Upper lobe of right lung (tissue), 1 donor: ENCODE measurements at regions not wholly inside any gene's neighbourhood (a gene's known extent, or its start where the extent isn't known, plus 50 kb on each side); places are given as distances from the start of the nearest gene placed in this dataset.
A peak's percentile ranks its signal among the peaks of the same experiment; 100 is the strongest.

Experiments used
- ATAC-seq: fragments of 200-7000 bp; cut with Tn5 transposase; one replicate; pipeline ENCODE4 v1.9.1; 2020; ENCODE audit warnings: mild to moderate bottlenecking, moderate library complexity
- DNase-seq: peaks from one replicate; pipeline ENCODE4 v3.0.0-alpha.2; 2020
- H3K27ac ChIP-seq: fragments of 200-600 bp; one replicate; pipeline ENCODE4 v1.8.0; 2022
- H3K27me3 ChIP-seq: fragments of 200-600 bp; one replicate; pipeline ENCODE4 v1.8.0; 2022; ENCODE audit warnings: mild to moderate bottlenecking
- H3K36me3 ChIP-seq: fragments of 200-600 bp; one replicate; pipeline ENCODE4 v1.8.0; 2022
- H3K4me1 ChIP-seq: fragments of 200-600 bp; one replicate; pipeline ENCODE4 v1.8.0; 2022
- H3K4me3 ChIP-seq: fragments of 200-600 bp; one replicate; pipeline ENCODE4 v1.8.0; 2022; ENCODE audit warnings: mild to moderate bottlenecking
- H3K9me3 ChIP-seq: fragments of 200-600 bp; one replicate; pipeline ENCODE4 v1.8.0; 2022
- CTCF ChIP-seq: fragments of 200-600 bp; IDR thresholded peaks from one replicate; pipeline ENCODE4 v1.8.0; 2022; ENCODE audit warnings: antibody characterized with exemption
- intact Hi-C: fragments of 100-400 bp; cut with DNase I; formaldehyde crosslinking; loops from one replicate; pipeline ENCODE4 v1.11.0; 2022
- donor health status: DM: no; HTN: yes; CAD: no; lungs with severe emphysema.

GRCh38 chr4:14877246-14878225, 124.7 kb upstream of the CPEB2 start:
- H3K27ac ChIP-seq = peak overlapping the region; percentile 58
- DNase-seq = no peak
- no peak for TF ChIP-seq CTCF

GRCh38 chr4:14878681-14879080, 123.6 kb upstream of the CPEB2 start:
- intact Hi-C loops = no loop called here
- no peaks in the 10 kb centered on the region for H3K9me3 ChIP-seq
- no peak overlapping the region for H3K4me3 ChIP-seq
- no peaks in the 10 kb centered on the region for H3K27me3 ChIP-seq
- ATAC-seq = no peak
- no peak for TF ChIP-seq CTCF
- H3K36me3 ChIP-seq = no peaks in the 10 kb centered on the region
- peaks cover 11% of the 10 kb centered on the region for H3K4me1 ChIP-seq
- H3K27ac ChIP-seq = no peak overlapping the region
- no peak for DNase-seq

More at GRCh38 chr4:14877246-14878225, 124.7 kb upstream of the CPEB2 start:
- intact Hi-C loops = no loop called here
- Histone ChIP-seq H3K4me3 (no peak overlapping the region), H3K27me3 (no peaks in the 10 kb centered on the region), H3K9me3 (no peaks in the 10 kb centered on the region), H3K36me3 (no peaks in the 10 kb centered on the region), H3K4me1 (peaks cover 11% of the 10 kb centered on the region)
- peak; percentile 89 for ATAC-seq

- no peak overlapping the region for H3K4me3 ChIP-seq
- H3K27me3 ChIP-seq = no peaks in the 10 kb centered on the region
- DNase-seq (peak; percentile 69), ATAC-seq (peak; percentile 82)
- H3K36me3 ChIP-seq = no peaks in the 10 kb centered on the region
- intact Hi-C loops = no loop called here
- peaks cover 11% of the 10 kb centered on the region for H3K4me1 ChIP-seq
- no peak overlapping the region for H3K27ac ChIP-seq
- no peak for TF ChIP-seq CTCF
- no peaks in the 10 kb centered on the region for H3K9me3 ChIP-seq
Observed at GRCh38 chr4:14879683-14880082, 122.6 kb upstream of the CPEB2 start.

- H3K9me3 ChIP-seq = no peaks in the 10 kb centered on the region
- H3K36me3 ChIP-seq = no peaks in the 10 kb centered on the region
- no peak overlapping the region for H3K27ac ChIP-seq
- no peaks in the 10 kb centered on the region for H3K27me3 ChIP-seq
- H3K4me1 ChIP-seq = peaks cover 11% of the 10 kb centered on the region
- intact Hi-C loops = no loop called here
- ATAC-seq (no peak), DNase-seq (no peak)
- TF ChIP-seq CTCF = no peak
- no peak overlapping the region for H3K4me3 ChIP-seq
Observed at GRCh38 chr4:14880805-14881204, 121.5 kb upstream of the CPEB2 start.

GRCh38 chr4:14883166-14883565, 119.1 kb upstream of the CPEB2 start:
- no peaks in the 10 kb centered on the region for H3K27me3 ChIP-seq
- H3K4me3 ChIP-seq = no peak overlapping the region
- no peak for ATAC-seq
- DNase-seq = no peak
- TF ChIP-seq CTCF = no peak
- H3K36me3 ChIP-seq = no peaks in the 10 kb centered on the region
- H3K4me1 ChIP-seq = no peaks in the 10 kb centered on the region
- no peaks in the 10 kb centered on the region for H3K9me3 ChIP-seq
- no peak overlapping the region for H3K27ac ChIP-seq
- intact Hi-C loops = no loop called here
